Kidney (tissue), 13 donors: ENCODE measurements at regions not wholly inside any gene's neighbourhood (a gene's known extent, or its start where the extent isn't known, plus 50 kb on each side); places are given as distances from the start of the nearest gene placed in this dataset.
"Not testable (repeated sequence)": the region's sequence is repeated elsewhere in the genome, so short reads cannot be mapped to it uniquely, and the experiment has no call there.

Source experiments
- DNase-seq, 5 donors: peaks; one replicate each; pipeline ENCODE4 v3.0.0-alpha.2; 2013 to 2020
- FAIRE-seq: peaks from 2 replicates; lab custom pipeline; 2012; peaks lifted over from hg19 to GRCh38; lab: Jason Lieb, UNC
- H3K27ac ChIP-seq, 2 donors: one replicate each; pipeline ENCODE4 v1.7.0; 2013; ENCODE audit warnings: low read depth in 2 of 2, low read length in 2 of 2, inconsistent platforms in 1 of 2
- H3K27me3 ChIP-seq: one replicate; pipeline ENCODE4 v1.7.1; 2013; ENCODE audit warnings: low read length, inconsistent platforms; ENCODE audit not compliant: control insufficient read depth, insufficient read depth
- H3K36me3 ChIP-seq, 3 donors: one replicate each; pipeline versions ENCODE4 v1.7.0 to v1.7.1; 2013; ENCODE audit warnings: low read length in 3 of 3, control low read depth in 1 of 3, inconsistent platforms in 1 of 3; ENCODE audit not compliant: insufficient read depth in 3 of 3, control insufficient read depth in 2 of 3
- H3K4me1 ChIP-seq, 3 donors: one replicate each; pipeline versions ENCODE4 v1.7.0 to v1.7.1; 2013; ENCODE audit warnings: low read length in 3 of 3, inconsistent platforms in 1 of 3, low read depth in 1 of 3; ENCODE audit not compliant: control insufficient read depth in 2 of 3, insufficient read depth in 2 of 3
- H3K4me3 ChIP-seq, 3 donors: one replicate each; pipeline versions ENCODE4 v1.7.0 to v1.8.1; 2013; ENCODE audit warnings: low read length in 3 of 3, control low read depth in 1 of 3, inconsistent platforms in 1 of 3
- H3K9ac ChIP-seq, 3 donors: one replicate each; pipeline versions ENCODE4 v1.7.0 to v1.7.1; 2013; ENCODE audit warnings: low read length in 3 of 3, control low read depth in 1 of 3, inconsistent platforms in 1 of 3
- H3K9me3 ChIP-seq, 3 donors: one replicate each; pipeline versions ENCODE4 v1.7.0 to v1.7.1; 2013; ENCODE audit warnings: low read length in 3 of 3, control low read depth in 1 of 3, inconsistent platforms in 1 of 3; ENCODE audit not compliant: control insufficient read depth in 2 of 3, insufficient read depth in 1 of 3
- CTCF ChIP-seq: IDR thresholded peaks from 3 replicates; pipeline ENCODE4 v1.5.1; 2012; ENCODE audit warnings: mild to moderate bottlenecking, moderate library complexity, borderline replicate concordance; ENCODE audit not compliant: insufficient read depth; ENCODE audit errors: extremely low read depth
- intact Hi-C: fragments of 100-400 bp; cut with DNase I; formaldehyde crosslinking; loops from one replicate; pipeline ENCODE4 v1.11.1; 2022
- donor health status: control.
- donor health status: control.
- donor health status: control.
- donor health status: control.
- donor health status: control.
- donor health status: DM: yes; HTN: yes; CAD: no.
- donor health status: Normal renal cell carcinoma (clear cell type).

- intact Hi-C loops = no loop called here
- DNase-seq (no peak), FAIRE-seq (no peak)
- Histone ChIP-seq H3K9ac (no peak overlapping the region), H3K36me3 (no peaks in the 10 kb centered on the region), H3K4me1 (no peaks in the 10 kb centered on the region), H3K9me3 (no peaks in the 10 kb centered on the region), H3K27ac (no peak overlapping the region), H3K27me3 (no peaks in the 10 kb centered on the region), H3K4me3 (no peak overlapping the region)
- TF ChIP-seq CTCF = no peak
Measured at GRCh38 chr6:126983779-126984178, 134.7 kb upstream of the RSPO3 start.

DNA sequence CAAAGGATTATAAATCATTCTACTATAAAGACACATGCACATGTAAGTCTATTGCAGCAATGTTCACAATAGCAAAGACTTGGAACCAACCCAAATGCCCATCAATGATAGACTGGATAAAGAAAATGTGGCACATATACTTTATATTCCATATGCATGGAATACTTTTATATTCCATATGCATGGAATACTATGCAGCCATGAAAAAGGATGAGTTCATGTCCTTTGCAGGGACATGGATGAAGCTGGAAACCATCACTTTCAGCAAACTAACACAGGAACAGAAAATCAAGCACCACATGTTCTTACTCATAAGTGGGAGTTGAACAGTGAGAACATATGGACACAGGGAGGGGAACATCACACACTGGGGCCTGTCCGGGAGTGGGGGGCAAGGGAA lies 130.3 kb upstream of the RSPO3 start:
- DNase-seq, H3K27me3 ChIP-seq, H3K9ac ChIP-seq, H3K4me1 ChIP-seq, FAIRE-seq, H3K4me3 ChIP-seq, intact Hi-C loops, H3K36me3 ChIP-seq, H3K27ac ChIP-seq, H3K9me3 ChIP-seq: not testable (repeated sequence)

GRCh38 chr6:127000631-127001030 lies 117.8 kb upstream of the RSPO3 start:
- no peaks in the 10 kb centered on the region for H3K9me3 ChIP-seq
- intact Hi-C loops = no loop called here
- no peak overlapping the region for H3K4me3 ChIP-seq
- H3K27ac ChIP-seq = no peak overlapping the region
- H3K9ac ChIP-seq = no peak overlapping the region
- FAIRE-seq (no peak), DNase-seq (no peak)
- H3K4me1 ChIP-seq = no peaks in the 10 kb centered on the region
- H3K27me3 ChIP-seq = no peaks in the 10 kb centered on the region
- no peak for TF ChIP-seq CTCF
- H3K36me3 ChIP-seq = no peaks in the 10 kb centered on the region

DNA sequence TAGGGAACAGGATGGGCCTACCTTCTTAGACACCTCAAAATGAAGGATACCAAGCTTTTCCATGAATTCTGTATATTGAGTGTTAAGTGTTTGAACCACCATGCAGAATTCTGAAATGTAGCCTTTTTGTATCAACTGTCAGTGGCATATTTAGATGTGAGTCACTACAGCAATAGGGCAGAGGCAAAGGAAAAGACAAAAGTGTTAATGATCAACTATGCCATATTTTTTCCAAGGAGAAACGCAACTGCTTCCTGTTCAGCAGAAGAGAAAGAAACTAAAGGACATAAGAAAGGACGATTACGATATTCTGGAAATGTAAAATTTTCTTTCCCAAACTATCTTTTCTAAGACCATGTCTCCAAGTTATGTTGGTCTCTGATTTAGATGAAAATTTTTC lies 104.6 kb upstream of the RSPO3 start:
- Histone ChIP-seq H3K4me3 (no peak overlapping the region), H3K9me3 (no peaks in the 10 kb centered on the region), H3K27me3 (no peaks in the 10 kb centered on the region), H3K27ac (no peak overlapping the region), H3K36me3 (no peaks in the 10 kb centered on the region), H3K4me1 (no peaks in the 10 kb centered on the region), H3K9ac (no peak overlapping the region)
- intact Hi-C loops = no loop called here
- no peak for TF ChIP-seq CTCF
- DNase-seq = no peak
- no peak for FAIRE-seq
